ENCODE measurements at regions not wholly inside any gene's neighbourhood (a gene's known extent, or its start where the extent isn't known, plus 50 kb on each side); places are given as distances from the start of the nearest gene placed in this dataset.

- ATAC-seq (no peak), DNase-seq (ENCODE audit: low read depth, low spot score) (no peak)
- Histone ChIP-seq H3K9me3 (ENCODE audit: control insufficient read depth, insufficient read depth, low read depth, low read length) (no peaks in the 10 kb centered on the region), H3K27ac (ENCODE audit: low read length) (no peak overlapping the region), H3K4me3 (ENCODE audit: low read depth in 2 of 2, low read length in 2 of 2) (no peak overlapping the region), H3K4me1 (ENCODE audit: control insufficient read depth, insufficient read depth, low read length) (no peaks in the 10 kb centered on the region), H3K36me3 (ENCODE audit: control insufficient read depth, insufficient read depth, low read length) (no peaks in the 10 kb centered on the region), H3K27me3 (ENCODE audit: control insufficient read depth, insufficient read depth, low read length) (no peaks in the 10 kb centered on the region)
- intact Hi-C loops (cut with micrococcal nuclease; ENCODE audit: unreplicated experiment): no loop called here
- in situ Hi-C loops (cut with HindIII; ENCODE audit: low pct_unique_long_range_greater_than_20kb, low sequenced_read_pairs): no loop called here
- no peak for TF ChIP-seq REST (IDR thresholded peaks at IDR 0.05; ENCODE audit: insufficient read depth in 1 of 2, low read depth in 2 of 2, low read length in 1 of 2)
- no peak for TF ChIP-seq POLR2AphosphoS5 (IDR thresholded peaks at IDR 0.05; ENCODE audit: low read depth, low read length)
- no peak for TF ChIP-seq SIN3A (IDR thresholded peaks at IDR 0.05; ENCODE audit: borderline replicate concordance, insufficient read depth, low read depth, low read length)
- TF ChIP-seq, protein P1, sequence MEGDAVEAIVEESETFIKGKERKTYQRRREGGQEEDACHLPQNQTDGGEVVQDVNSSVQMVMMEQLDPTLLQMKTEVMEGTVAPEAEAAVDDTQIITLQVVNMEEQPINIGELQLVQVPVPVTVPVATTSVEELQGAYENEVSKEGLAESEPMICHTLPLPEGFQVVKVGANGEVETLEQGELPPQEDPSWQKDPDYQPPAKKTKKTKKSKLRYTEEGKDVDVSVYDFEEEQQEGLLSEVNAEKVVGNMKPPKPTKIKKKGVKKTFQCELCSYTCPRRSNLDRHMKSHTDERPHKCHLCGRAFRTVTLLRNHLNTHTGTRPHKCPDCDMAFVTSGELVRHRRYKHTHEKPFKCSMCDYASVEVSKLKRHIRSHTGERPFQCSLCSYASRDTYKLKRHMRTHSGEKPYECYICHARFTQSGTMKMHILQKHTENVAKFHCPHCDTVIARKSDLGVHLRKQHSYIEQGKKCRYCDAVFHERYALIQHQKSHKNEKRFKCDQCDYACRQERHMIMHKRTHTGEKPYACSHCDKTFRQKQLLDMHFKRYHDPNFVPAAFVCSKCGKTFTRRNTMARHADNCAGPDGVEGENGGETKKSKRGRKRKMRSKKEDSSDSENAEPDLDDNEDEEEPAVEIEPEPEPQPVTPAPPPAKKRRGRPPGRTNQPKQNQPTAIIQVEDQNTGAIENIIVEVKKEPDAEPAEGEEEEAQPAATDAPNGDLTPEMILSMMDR (IDR thresholded peaks at IDR 0.05): no peak
- no peak for TF ChIP-seq TCF7L2 (IDR thresholded peaks at IDR 0.05; ENCODE audit: low read depth, low read length)
- POLR2A ChIA-PET: no interaction called here
- CTCF ChIA-PET: no interaction called here
- no TSS peak for BruUV-seq (replicated peaks)
Observed at GRCh38 chr16:63789603-63790002, 1332.3 kb downstream of the CDH11 start.

DNA sequence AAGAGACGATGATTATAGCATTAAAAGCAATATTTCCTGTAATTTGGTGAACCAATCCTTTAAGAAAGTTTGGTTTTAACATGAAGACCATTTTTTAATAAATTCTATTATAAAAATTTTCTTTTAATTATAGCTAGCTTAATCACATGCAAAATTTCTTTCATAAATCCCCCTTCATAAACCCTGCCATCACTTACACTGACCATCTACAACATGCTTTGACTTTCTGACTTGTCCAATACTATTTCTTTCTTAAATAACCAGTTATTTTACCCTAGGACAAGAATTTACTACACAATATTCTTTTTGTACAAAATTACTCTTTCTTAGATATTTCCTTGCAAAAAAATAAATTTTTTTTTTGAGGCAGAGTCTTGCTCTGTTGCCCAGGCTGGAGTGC is 1334.8 kb downstream of the CDH11 start:
- CTCF ChIA-PET: no interaction called here
- no peak overlapping the region for H3K27ac ChIP-seq (ENCODE audit: low read length)
- no peaks in the 10 kb centered on the region for H3K27me3 ChIP-seq (ENCODE audit: control insufficient read depth, insufficient read depth, low read length)
- POLR2A ChIA-PET: no interaction called here
- in situ Hi-C loops (cut with HindIII; ENCODE audit: low pct_unique_long_range_greater_than_20kb, low sequenced_read_pairs): no loop called here
- DNase-seq (ENCODE audit: low read depth, low spot score) (no peak), ATAC-seq (no peak)
- no TSS peak for BruUV-seq (replicated peaks)
- H3K36me3 ChIP-seq (ENCODE audit: control insufficient read depth, insufficient read depth, low read length): no peaks in the 10 kb centered on the region
- H3K4me1 ChIP-seq (ENCODE audit: control insufficient read depth, insufficient read depth, low read length): no peaks in the 10 kb centered on the region
- no peaks in the 10 kb centered on the region for H3K9me3 ChIP-seq (ENCODE audit: control insufficient read depth, insufficient read depth, low read depth, low read length)
- TF ChIP-seq, protein P1 (IDR thresholded peaks at IDR 0.05): no peak
- TF ChIP-seq REST (IDR thresholded peaks at IDR 0.05; ENCODE audit: insufficient read depth in 1 of 2, low read depth in 2 of 2, low read length in 1 of 2): no peak
- TF ChIP-seq SIN3A (IDR thresholded peaks at IDR 0.05; ENCODE audit: borderline replicate concordance, insufficient read depth, low read depth, low read length): no peak
- no peak for TF ChIP-seq POLR2AphosphoS5 (IDR thresholded peaks at IDR 0.05; ENCODE audit: low read depth, low read length)
- no peak for TF ChIP-seq TCF7L2 (IDR thresholded peaks at IDR 0.05; ENCODE audit: low read depth, low read length)
- intact Hi-C loops (cut with micrococcal nuclease; ENCODE audit: unreplicated experiment): no loop called here
- no peak overlapping the region for H3K4me3 ChIP-seq (ENCODE audit: low read depth in 2 of 2, low read length in 2 of 2)
